ENCODE measurements at regions not wholly inside any gene's neighbourhood (a gene's known extent, or its start where the extent isn't known, plus 50 kb on each side); places are given as distances from the start of the nearest gene placed in this dataset.

DNA sequence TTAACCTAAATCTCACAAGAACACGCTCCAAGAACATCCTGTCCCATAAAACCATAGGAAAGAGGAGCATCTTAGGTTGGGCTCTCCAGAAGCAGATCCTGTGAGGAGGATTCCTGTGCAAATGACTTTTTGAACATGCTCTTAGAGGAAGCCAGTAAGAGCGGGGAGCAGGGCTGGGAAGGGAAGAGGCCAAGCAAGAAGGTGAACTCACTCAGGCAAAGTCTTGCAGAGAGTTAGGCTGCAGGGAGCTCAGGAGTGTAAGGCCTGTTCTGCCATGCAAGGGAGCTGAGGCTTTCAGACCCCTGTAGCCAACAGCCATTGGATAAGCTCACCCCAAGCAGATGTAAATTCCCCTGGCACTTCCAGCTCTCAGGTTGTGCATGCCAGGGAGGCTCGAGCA is 63.6 kb upstream of the LY86 start:
- no peak for DNase-seq
- Histone ChIP-seq H3K27me3 (no peaks in the 10 kb centered on the region), H3K4me1 (no peaks in the 10 kb centered on the region), H3K9me3 (no peaks in the 10 kb centered on the region), H3K27ac (no peak overlapping the region), H3K4me3 (no peak overlapping the region), H3K36me3 (replicated peaks in 1 of 2; ENCODE audit: insufficient read depth in 1 of 2, low read depth in 2 of 2) (no peaks in the 10 kb centered on the region)
- intact Hi-C loops (cut with DNase I), result no loop called here
- no peak for TF ChIP-seq CTCF (IDR thresholded peaks at IDR 0.05)
- no peak for TF ChIP-seq POLR2A (IDR thresholded peaks at IDR 0.05)
- no peak for ATAC-seq
- 78 to 94% methylated on average over 3 of the region's 3 CpGs for WGBS, 2 donors

GRCh38 chr6:6525933-6526332 is 62.6 kb upstream of the LY86 start:
- no peak for TF ChIP-seq POLR2A (IDR thresholded peaks at IDR 0.05)
- no peak for TF ChIP-seq CTCF (IDR thresholded peaks at IDR 0.05)
- Histone ChIP-seq H3K9me3 (no peaks in the 10 kb centered on the region), H3K4me1 (no peaks in the 10 kb centered on the region), H3K4me3 (no peak overlapping the region), H3K36me3 (replicated peaks in 1 of 2; ENCODE audit: insufficient read depth in 1 of 2, low read depth in 2 of 2) (no peaks in the 10 kb centered on the region), H3K27ac (no peak overlapping the region), H3K27me3 (no peaks in the 10 kb centered on the region)
- WGBS, 2 donors, result 71 to 86% methylated on average over 2 of the region's 2 CpGs
- no peak for ATAC-seq
- intact Hi-C loops (cut with DNase I), result no loop called here
- DNase-seq, result no peak

GRCh38 chr6:6529275-6529674 is 59.2 kb upstream of the LY86 start:
- intact Hi-C loops (cut with DNase I), result no loop called here
- H3K36me3 ChIP-seq (replicated peaks in 1 of 2; ENCODE audit: insufficient read depth in 1 of 2, low read depth in 2 of 2), result no peaks in the 10 kb centered on the region
- no peaks in the 10 kb centered on the region for H3K9me3 ChIP-seq
- 80 to 82% methylated on average over 3 of the region's 3 CpGs for WGBS, 2 donors
- no peak for TF ChIP-seq POLR2A (IDR thresholded peaks at IDR 0.05)
- H3K27ac ChIP-seq, result no peak overlapping the region
- H3K4me1 ChIP-seq, result no peaks in the 10 kb centered on the region
- ATAC-seq (no peak), DNase-seq (no peak)
- H3K4me3 ChIP-seq, result no peak overlapping the region
- H3K27me3 ChIP-seq, result no peaks in the 10 kb centered on the region

- Histone ChIP-seq H3K4me3 (no peak overlapping the region), H3K27ac (no peak overlapping the region), H3K27me3 (no peaks in the 10 kb centered on the region), H3K4me1 (no peaks in the 10 kb centered on the region), H3K36me3 (replicated peaks in 1 of 2; ENCODE audit: insufficient read depth in 1 of 2, low read depth in 2 of 2) (no peaks in the 10 kb centered on the region), H3K9me3 (no peaks in the 10 kb centered on the region)
- intact Hi-C loops (cut with DNase I), result no loop called here
- TF ChIP-seq CTCF (IDR thresholded peaks at IDR 0.05) (no peak), POLR2A (IDR thresholded peaks at IDR 0.05) (no peak)
- ATAC-seq, result no peak
- DNase-seq, result no peak
- WGBS, 2 donors, result 69 to 71% methylated on average over 3 of the region's 3 CpGs
These were observed 55.3 kb upstream of the LY86 start for GRCh38 chr6:6533176-6533575.

GRCh38 chr6:6534399-6534798 is 54.1 kb upstream of the LY86 start:
- Histone ChIP-seq H3K4me1 (no peaks in the 10 kb centered on the region), H3K36me3 (replicated peaks in 1 of 2; ENCODE audit: insufficient read depth in 1 of 2, low read depth in 2 of 2) (no peaks in the 10 kb centered on the region), H3K27ac (no peak overlapping the region), H3K27me3 (no peaks in the 10 kb centered on the region), H3K9me3 (no peaks in the 10 kb centered on the region), H3K4me3 (no peak overlapping the region)
- intact Hi-C loops (cut with DNase I), result no loop called here
- 83 to 86% methylated on average over 10 to 16 of the region's 16 CpGs for WGBS, 2 donors
- ATAC-seq (no peak), DNase-seq (no peak)
- TF ChIP-seq CTCF (IDR thresholded peaks at IDR 0.05) (no peak), POLR2A (IDR thresholded peaks at IDR 0.05) (no peak)
